GM18517 (cell line): ENCODE measurements at regions not wholly inside any gene's neighbourhood (a gene's known extent, or its start where the extent isn't known, plus 50 kb on each side); places are given as distances from the start of the nearest gene placed in this dataset.

ENCODE experiments used
- ATAC-seq: cut with Tn5 transposase; IDR thresholded peaks from one replicate; pipeline ENCODE4 v1.9.1; 2021; ENCODE audit warnings: mild to moderate bottlenecking, moderate library complexity; ENCODE audit not compliant: unreplicated experiment

- no peak for ATAC-seq
Measured at GRCh38 chr11:112771851-112772250, 189.4 kb upstream of the NCAM1 start.

GRCh38 chr11:112773264-112773663, 188.0 kb upstream of the NCAM1 start:
- no peak for ATAC-seq

- no peak for ATAC-seq
Measured at GRCh38 chr11:112776834-112777233, 184.4 kb upstream of the NCAM1 start.

- ATAC-seq: no peak
Measured at GRCh38 chr11:112777283-112777751, 183.9 kb upstream of the NCAM1 start.

- ATAC-seq: no peak
Measured at GRCh38 chr11:112778091-112778876, 182.9 kb upstream of the NCAM1 start.

GRCh38 chr11:112778877-112779266, 182.3 kb upstream of the NCAM1 start:
- no peak for ATAC-seq

- ATAC-seq: no peak
Measured at GRCh38 chr11:112780351-112781087, 180.7 kb upstream of the NCAM1 start.

- ATAC-seq: no peak
Measured at GRCh38 chr11:112783945-112784322, 177.3 kb upstream of the NCAM1 start.

GRCh38 chr11:112784323-112785073, 176.7 kb upstream of the NCAM1 start:
- no peak for ATAC-seq

GRCh38 chr11:112785149-112785548, 176.1 kb upstream of the NCAM1 start:
- ATAC-seq: no peak

GRCh38 chr11:112785719-112786118, 175.5 kb upstream of the NCAM1 start:
- no peak for ATAC-seq

GRCh38 chr11:112786196-112786595, 175.0 kb upstream of the NCAM1 start:
- ATAC-seq: no peak

- ATAC-seq: no peak
Measured at GRCh38 chr11:112786886-112787530, 174.2 kb upstream of the NCAM1 start.

- no peak for ATAC-seq
Measured at GRCh38 chr11:112789481-112789880, 171.7 kb upstream of the NCAM1 start.

- ATAC-seq: no peak
Measured at GRCh38 chr11:112790286-112790685, 170.9 kb upstream of the NCAM1 start.

- no peak for ATAC-seq
Measured at GRCh38 chr11:112792070-112792469, 169.2 kb upstream of the NCAM1 start.

GRCh38 chr11:112793416-112793815, 167.8 kb upstream of the NCAM1 start:
- no peak for ATAC-seq

GRCh38 chr11:112794331-112794846, 166.8 kb upstream of the NCAM1 start:
- no peak for ATAC-seq

- ATAC-seq: no peak
Measured at GRCh38 chr11:112795142-112795815, 165.9 kb upstream of the NCAM1 start.
